DMS53 treated with DMSO at 0.1 percent for 48 hours (cell line): ENCODE measurements at regions not wholly inside any gene's neighbourhood (a gene's known extent, or its start where the extent isn't known, plus 50 kb on each side); places are given as distances from the start of the nearest gene placed in this dataset.
A peak's percentile ranks its signal among the peaks of the same experiment; 100 is the strongest.
"Not testable (repeated sequence)": the region's sequence is repeated elsewhere in the genome, so short reads cannot be mapped to it uniquely, and the experiment has no call there.

Experiments used
- DNase-seq: peaks from one replicate; lab custom pipeline; 2025; ENCODE audit not compliant: unreplicated experiment; lab: John Stamatoyannopoulos, UW

GRCh38 chr4:85018983-85019382, 52.5 kb upstream of the WDFY3 start:
- no peak for DNase-seq

DNA sequence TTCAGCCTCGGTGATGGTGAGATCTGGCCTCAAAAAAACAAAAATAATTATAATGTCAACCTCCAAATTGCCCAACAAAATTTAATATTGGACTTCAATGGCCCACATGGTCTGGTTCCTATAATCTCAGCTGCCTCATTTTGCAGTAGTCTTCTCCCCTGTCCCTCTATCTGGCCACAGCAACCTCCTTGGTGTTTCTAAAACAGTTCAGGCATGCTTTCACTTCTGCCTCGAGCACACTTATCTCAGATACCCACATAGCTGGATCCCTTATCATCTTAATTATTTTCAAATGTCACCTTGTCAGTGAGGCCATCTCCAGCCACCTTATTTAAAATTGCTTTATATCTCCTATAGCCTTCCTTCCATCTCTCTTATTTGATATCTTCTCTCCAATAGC, 52.9 kb upstream of the WDFY3 start:
- DNase-seq = no peak

DNA sequence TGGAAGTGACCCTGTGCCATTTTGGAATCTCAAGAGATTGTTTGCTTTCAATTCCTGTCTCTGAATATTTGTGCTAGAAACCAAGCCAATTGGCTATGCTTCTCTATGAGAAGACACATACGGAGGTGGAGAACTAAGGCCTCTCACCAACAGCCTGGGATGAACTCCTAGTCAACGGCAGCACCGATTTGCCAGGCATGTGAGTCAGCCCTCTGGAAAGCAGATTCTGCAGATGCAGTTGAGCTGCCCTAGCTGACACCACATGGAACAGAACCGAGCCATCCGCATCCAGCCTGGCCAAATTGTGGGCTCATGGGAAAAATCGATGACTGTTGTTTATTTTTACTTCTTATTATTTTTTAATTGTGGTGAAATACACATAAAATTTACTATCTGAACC, 58.2 kb upstream of the WDFY3 start:
- no peak for DNase-seq

DNA sequence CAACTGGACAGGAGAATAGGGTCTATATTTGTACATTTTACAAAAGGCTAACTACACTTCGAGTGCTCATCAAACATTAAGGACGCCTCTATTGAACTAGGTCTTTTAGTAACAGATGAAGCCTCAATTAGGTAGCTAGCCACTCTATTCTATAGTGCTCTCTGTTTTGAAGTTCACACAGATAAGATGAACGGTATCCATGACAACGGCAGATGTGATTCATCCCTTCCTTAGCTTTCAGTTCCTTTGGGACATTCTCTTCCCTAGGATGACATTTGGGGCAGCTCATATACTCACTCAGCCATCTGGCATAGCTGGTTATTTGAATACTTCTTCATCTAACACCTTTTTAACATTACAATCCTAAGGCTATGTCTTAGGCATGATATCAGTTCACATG, 62.4 kb upstream of the WDFY3 start:
- DNase-seq = no peak

GRCh38 chr4:85029453-85029852, 63.0 kb upstream of the WDFY3 start:
- DNase-seq = no peak

DNA sequence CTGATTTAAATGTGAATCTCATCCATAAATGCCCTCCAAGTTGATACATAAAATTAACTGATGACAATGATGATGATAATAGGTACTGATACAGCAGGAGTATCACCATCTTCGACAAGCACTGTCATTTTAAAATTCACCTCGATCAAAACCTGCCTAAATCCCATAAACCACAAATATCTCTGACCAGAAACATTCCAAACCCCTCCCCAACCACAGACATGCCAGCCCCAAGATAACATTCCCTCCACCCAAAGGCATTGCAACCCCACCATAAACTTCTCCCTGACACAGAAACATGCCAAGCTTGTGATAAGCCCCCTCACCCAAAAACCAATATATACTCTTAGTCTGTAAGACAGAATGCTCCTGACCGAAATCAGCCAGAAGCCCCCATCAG, 63.7 kb upstream of the WDFY3 start:
- DNase-seq = no peak

GRCh38 chr4:85033838-85034237, 67.3 kb upstream of the WDFY3 start:
- DNase-seq = not testable (repeated sequence)

GRCh38 chr4:85039526-85039925, 73.0 kb upstream of the WDFY3 start:
- DNase-seq = no peak

DNA sequence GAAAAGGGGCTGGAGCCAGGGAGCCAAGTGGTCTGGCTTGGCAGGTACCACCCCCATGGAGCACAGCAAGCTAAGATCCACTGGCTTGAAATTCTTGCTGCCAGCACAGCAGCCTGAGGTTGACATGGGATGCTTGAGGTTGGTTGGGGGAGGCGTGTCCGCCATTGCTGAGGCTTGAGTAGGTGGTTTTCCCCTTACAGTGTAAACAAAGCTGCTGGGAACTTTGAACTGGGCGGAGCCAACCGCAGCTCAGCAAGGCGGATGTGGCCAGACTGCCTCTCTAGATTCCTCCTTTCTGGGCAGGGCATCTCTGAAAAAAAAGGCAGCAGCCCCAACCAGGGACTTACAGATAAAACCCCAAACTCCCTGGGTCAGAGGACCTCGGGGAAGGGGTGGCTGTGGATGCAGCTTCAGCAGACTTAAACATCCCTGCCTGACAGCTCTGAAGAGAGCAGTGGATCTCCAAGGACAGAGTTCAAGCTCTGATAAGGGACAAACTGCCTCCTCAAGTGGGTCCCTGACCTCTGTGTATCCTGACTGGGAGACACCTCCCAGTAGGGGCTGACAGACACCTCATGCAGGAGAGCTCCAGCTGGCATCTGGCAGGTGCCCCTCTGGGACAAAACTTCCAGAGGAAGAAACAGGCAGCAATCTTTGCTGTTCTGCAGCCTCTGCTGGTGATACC, 77.5 kb upstream of the WDFY3 start:
- peak; percentile 51 for DNase-seq

DNA sequence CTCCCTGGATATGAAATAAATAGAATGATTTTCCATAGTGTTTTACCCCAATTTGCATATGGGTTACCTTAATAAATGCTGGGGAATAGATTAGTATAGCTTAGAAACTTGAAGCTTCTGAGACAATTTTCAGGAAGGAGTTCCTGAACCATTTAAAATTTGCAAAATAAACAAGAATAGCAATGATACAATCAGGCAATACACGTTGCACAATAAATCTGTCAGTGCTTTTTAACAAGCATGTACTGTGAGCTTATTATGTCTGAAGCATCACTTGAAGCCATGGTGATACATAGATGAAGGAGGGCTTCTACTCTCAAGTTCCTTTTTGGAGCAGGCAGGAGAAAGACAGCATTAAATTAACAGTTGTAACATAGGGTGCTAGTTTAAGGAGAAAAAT, 84.2 kb upstream of the WDFY3 start:
- no peak for DNase-seq

GRCh38 chr4:85051526-85051925, 85.0 kb upstream of the WDFY3 start:
- DNase-seq = no peak

DNA sequence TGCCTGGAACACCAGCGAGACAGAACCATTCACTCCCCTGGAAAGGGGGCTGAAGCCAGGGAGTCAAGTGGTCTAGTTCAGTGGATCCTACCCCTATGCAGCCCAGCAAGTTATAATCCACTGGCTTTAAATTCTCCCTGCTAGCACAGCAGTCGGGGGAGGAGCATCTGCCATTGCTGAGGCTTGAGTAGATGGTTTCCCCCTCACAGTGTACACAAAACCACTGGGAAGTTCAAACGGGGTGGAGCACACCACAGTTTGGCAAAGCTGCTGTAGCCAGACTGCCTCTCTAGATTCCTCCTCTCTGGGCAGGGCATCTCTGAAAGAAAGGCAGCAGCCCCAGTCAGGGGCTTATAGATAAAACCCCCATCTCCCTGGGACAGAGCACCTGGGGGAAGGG, 88.4 kb upstream of the WDFY3 start:
- not testable (repeated sequence) for DNase-seq

GRCh38 chr4:85058551-85058950, 92.1 kb upstream of the WDFY3 start:
- no peak for DNase-seq

DNA sequence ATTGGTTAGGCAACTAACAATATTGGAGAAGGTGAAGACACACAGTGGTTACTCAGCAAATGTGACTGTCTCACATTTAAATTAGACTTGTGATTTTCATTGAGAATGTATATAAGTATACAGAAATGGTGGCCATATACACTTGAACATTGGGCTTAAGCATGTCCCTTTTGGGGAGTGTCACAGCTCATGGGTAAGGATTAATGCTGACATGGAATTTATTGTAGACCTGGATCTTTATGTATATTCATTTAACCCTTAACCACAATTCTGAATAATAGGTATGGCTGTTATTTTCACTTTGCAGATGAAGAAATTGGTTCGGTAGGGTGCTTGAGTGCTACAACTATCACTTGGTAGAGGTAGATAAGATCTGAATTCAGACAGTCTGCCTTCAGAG, 95.5 kb upstream of the WDFY3 start:
- no peak for DNase-seq

DNA sequence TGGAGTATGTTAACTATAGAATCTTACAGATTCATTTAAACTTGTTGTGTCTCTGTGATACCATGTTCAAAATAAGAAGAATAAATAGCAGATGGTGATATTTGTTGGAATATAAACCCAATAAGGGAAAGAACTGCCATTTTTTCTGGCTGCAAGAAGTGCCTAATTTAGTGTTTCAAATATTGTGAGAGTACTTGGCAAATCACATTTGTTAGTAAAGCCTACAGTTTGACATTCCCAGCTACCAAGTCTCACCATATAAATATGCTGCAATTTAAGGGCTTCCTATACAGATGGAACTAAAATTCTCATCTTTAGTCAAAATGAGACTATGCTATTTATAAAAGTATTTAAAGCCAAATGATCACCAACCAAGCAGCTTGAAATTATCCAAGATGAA, 96.0 kb upstream of the WDFY3 start:
- no peak for DNase-seq

- no peak for DNase-seq
These were observed 100.9 kb upstream of the WDFY3 start for GRCh38 chr4:85067342-85067741.

- DNase-seq = no peak
These were observed 111.5 kb upstream of the WDFY3 start for GRCh38 chr4:85078016-85078415.

GRCh38 chr4:85081196-85081595, 114.7 kb upstream of the WDFY3 start:
- peak; percentile 1 for DNase-seq

DNA sequence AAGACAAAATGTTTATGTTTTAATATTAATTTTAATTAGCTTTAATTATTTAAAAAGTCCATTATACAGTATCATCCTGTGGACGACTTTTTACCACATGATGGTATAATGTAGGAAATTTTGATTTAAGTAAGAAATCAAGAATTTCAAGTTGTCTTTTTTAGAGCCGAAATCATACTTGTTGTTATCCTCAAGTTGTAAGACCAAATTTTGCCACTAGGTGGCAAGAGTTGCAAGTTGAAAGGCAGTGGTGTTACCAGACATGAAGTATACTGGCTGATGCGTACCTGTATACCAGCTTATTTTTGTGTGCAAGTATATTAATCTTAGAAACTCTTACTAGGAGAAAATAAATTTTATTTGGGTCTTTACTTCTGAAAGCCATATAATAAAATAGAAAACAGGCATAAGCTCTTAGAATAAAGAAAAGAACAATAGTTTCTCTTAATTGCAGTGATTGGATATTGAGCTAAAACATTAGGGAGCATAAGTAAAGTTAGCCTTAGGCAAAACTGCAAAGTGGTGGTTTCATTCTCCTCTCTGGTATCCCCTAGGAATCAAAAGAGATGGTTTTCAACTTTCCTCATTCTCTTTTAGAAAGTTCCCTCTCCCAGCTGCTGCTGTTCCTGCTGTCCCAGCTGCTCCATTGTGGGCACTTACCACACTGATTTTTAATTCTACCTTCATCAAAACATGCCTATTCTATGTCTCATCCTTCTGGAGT, 118.0 kb upstream of the WDFY3 start:
- DNase-seq = peak; percentile 24

DNA sequence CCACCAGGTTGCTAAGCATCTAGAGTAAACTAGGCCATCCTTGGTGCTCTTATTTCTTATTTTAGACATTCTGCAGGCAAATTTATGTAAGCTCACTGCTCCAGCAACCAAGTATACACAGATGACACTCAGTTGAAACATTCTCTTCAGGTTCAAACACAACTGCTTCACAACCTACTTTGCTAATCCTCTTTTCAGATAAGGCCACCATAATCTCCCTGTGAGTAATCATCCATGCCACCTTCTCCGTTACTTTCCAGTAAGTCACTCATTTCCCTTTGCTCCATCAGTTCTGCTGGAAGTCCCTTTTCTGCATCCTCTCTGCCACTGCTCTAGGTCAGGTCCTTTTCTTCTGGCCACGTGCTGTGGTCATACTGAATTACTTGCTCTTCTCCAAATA, 120.2 kb upstream of the WDFY3 start:
- DNase-seq = no peak

DNA sequence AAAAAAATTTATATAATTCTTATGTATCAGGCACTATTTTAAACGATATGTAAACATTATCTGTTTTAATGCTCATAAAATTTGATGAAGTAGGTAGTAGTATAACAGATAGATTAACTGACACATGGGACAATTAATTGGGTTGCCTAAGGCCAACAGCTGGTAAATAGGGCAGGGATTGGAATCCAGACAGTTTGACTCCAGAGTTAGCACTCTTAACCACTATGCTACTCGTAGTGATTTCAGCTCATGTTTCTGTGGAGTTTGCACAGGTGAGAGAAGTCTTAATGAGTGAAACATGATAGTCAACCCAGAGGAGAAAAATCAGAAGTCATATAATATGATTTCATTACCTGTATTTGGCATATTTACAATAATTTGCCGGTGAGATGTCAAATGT, 126.0 kb upstream of the WDFY3 start:
- DNase-seq = peak; percentile 13

GRCh38 chr4:85092943-85093342, 126.5 kb upstream of the WDFY3 start:
- DNase-seq = peak; percentile 13

- DNase-seq = no peak
These were observed 128.2 kb upstream of the WDFY3 start for GRCh38 chr4:85094735-85095134.
